CD14-positive monocyte (primary cell): ENCODE measurements at regions not wholly inside any gene's neighbourhood (a gene's known extent, or its start where the extent isn't known, plus 50 kb on each side); places are given as distances from the start of the nearest gene placed in this dataset.

Experiments used
- DNase-seq, 3 donors: peaks; one replicate each; pipeline ENCODE4 v3.0.0-alpha.2; 2011 to 2022
- H2AFZ ChIP-seq: 2 replicates; pipeline ENCODE4 v1.6.0; 2012; ENCODE audit warnings: mild to moderate bottlenecking, low read depth, low read length, inconsistent platforms; ENCODE audit not compliant: insufficient read depth, poor library complexity, severe bottlenecking
- H3K27ac ChIP-seq, 2 donors: 1 replicate in 1 of 2; 2 replicates in 1 of 2; pipeline ENCODE4 v1.5.1; 2012 to 2013; ENCODE audit warnings: low read length in 2 of 2, control low read depth in 1 of 2, inconsistent platforms in 1 of 2, low read depth in 1 of 2, mild to moderate bottlenecking in 1 of 2
- H3K27me3 ChIP-seq, 2 donors: one replicate each; pipeline versions ENCODE4 v1.6.0 to v1.6.1; 2011 to 2013; ENCODE audit warnings: low read length in 2 of 2; ENCODE audit not compliant: control insufficient read depth in 2 of 2, insufficient read depth in 2 of 2
- H3K36me3 ChIP-seq, 2 donors: replicated peaks in 1 of 2; 1 replicate in 1 of 2; 2 replicates in 1 of 2; pipeline versions ENCODE4 v1.5.1 to v1.6.1; 2012 to 2013; ENCODE audit warnings: low read length in 2 of 2, control low read depth in 1 of 2, inconsistent platforms in 1 of 2, mild to moderate bottlenecking in 1 of 2; ENCODE audit not compliant: insufficient read depth in 2 of 2, control insufficient read depth in 1 of 2
- H3K4me1 ChIP-seq, 2 donors: 1 replicate in 1 of 2; 2 replicates in 1 of 2; pipeline versions ENCODE4 v1.5.1 to v1.6.1; 2012 to 2013; ENCODE audit warnings: low read length in 2 of 2, control low read depth in 1 of 2, inconsistent platforms in 1 of 2, mild to moderate bottlenecking in 1 of 2, moderate library complexity in 1 of 2; ENCODE audit not compliant: insufficient read depth in 2 of 2, control insufficient read depth in 1 of 2
- H3K4me2 ChIP-seq: replicated peaks from 2 replicates; pipeline ENCODE3; 2012; ENCODE audit warnings: low read length, moderate library complexity, mild to moderate bottlenecking; ENCODE audit not compliant: poor library complexity, severe bottlenecking; ENCODE audit errors: extremely low read depth
- H3K4me3 ChIP-seq, 3 experiments: fragments of 200-600 bp in 1 of 3; sonication (generic) in 1 of 3; replicated peaks in 1 of 3; 1 replicate in 2 of 3; 2 replicates in 1 of 3; pipeline ENCODE4 v1.5.1; 2011 to 2013; ENCODE audit warnings: low read length in 3 of 3, mild to moderate bottlenecking in 3 of 3, control low read depth in 2 of 3, low read depth in 2 of 3, inconsistent platforms in 1 of 3, moderate library complexity in 1 of 3
- H3K79me2 ChIP-seq: 2 replicates; pipeline ENCODE4 v1.6.0; 2012; ENCODE audit warnings: mild to moderate bottlenecking, control low read depth, inconsistent platforms, low read length, moderate library complexity; ENCODE audit not compliant: insufficient read depth
- H3K9ac ChIP-seq: 2 replicates; pipeline ENCODE4 v1.6.0; 2017; ENCODE audit warnings: low read length, mild to moderate bottlenecking; ENCODE audit not compliant: insufficient read depth, poor library complexity, severe bottlenecking
- H3K9me3 ChIP-seq, 2 donors: replicated peaks in 1 of 2; 1 replicate in 1 of 2; 2 replicates in 1 of 2; pipeline versions ENCODE4 v1.5.1 to v1.6.1; 2012 to 2013; ENCODE audit warnings: low read length in 2 of 2, control low read depth in 1 of 2; ENCODE audit not compliant: control insufficient read depth in 1 of 2, insufficient read depth in 1 of 2
- H4K20me1 ChIP-seq: 2 replicates; pipeline ENCODE4 v1.6.0; 2012; ENCODE audit warnings: mild to moderate bottlenecking, low read length, control low read depth, moderate library complexity; ENCODE audit not compliant: insufficient read depth
- H3K27ac Mint-ChIP-seq, 7 donors: one replicate each; pipeline ENCODE4 v1.8.0; 2020; ENCODE audit warnings: mild to moderate bottlenecking in 7 of 7, mixed read lengths in 7 of 7, moderate library complexity in 6 of 7, inconsistent platforms in 2 of 7
- H3K27me3 Mint-ChIP-seq, 3 donors: one replicate each; pipeline ENCODE4 v1.8.0; 2021 to 2022; ENCODE audit warnings: low read depth in 3 of 3, mild to moderate bottlenecking in 3 of 3, mixed read lengths in 3 of 3, moderate library complexity in 3 of 3, inconsistent platforms in 1 of 3
- H3K36me3 Mint-ChIP-seq, 2 donors: one replicate each; pipeline ENCODE4 v1.8.0; 2020; ENCODE audit warnings: mixed read lengths in 2 of 2, inconsistent platforms in 1 of 2, mild to moderate bottlenecking in 1 of 2
- H3K4me1 Mint-ChIP-seq: one replicate; pipeline ENCODE4 v1.8.0; 2020; ENCODE audit warnings: mild to moderate bottlenecking, mixed read lengths
- H3K4me3 Mint-ChIP-seq, 2 donors: one replicate each; pipeline ENCODE4 v1.8.0; 2020; ENCODE audit warnings: mild to moderate bottlenecking in 2 of 2, mixed read lengths in 2 of 2, moderate library complexity in 1 of 2
- H3K9me3 Mint-ChIP-seq, 7 donors: one replicate each; pipeline ENCODE4 v1.8.0; 2020 to 2022; ENCODE audit warnings: mixed read lengths in 7 of 7, mild to moderate bottlenecking in 6 of 7, moderate library complexity in 6 of 7, inconsistent platforms in 2 of 7
- CTCF ChIP-seq: fragments of 200-600 bp; IDR thresholded peaks from one replicate; pipeline ENCODE4 v1.8.0; 2022; ENCODE audit warnings: antibody characterized with exemption, mild to moderate bottlenecking
- WGBS: methylation state at CpG from one replicate; pipeline ENCODE4 v1.1.5; 2013; ENCODE audit warnings: missing lambda C conversion rate; ENCODE audit not compliant: insufficient coverage; 5-methylcytosine and 5-hydroxymethylcytosine counted together
- intact Hi-C, 2 donors: fragments of 100-400 bp; cut with micrococcal nuclease; formaldehyde crosslinking; loops; one replicate each; pipeline versions ENCODE4 v1.15.0 to v1.15.1; 2023

GRCh38 chr5:25851301-25851700 is 1187.1 kb downstream of the CDH9 start:
- no peak overlapping the region for H3K4me2 ChIP-seq
- no peak for DNase-seq
- peaks cover 0 to 10% (median 3%) of the 10 kb centered on the region in 7 donors for H3K9me3 Mint-ChIP-seq
- H3K27me3 Mint-ChIP-seq = no peaks in the 10 kb centered on the region
- no peaks in the 10 kb centered on the region for H3K36me3 ChIP-seq
- no peaks in the 10 kb centered on the region for H3K4me1 Mint-ChIP-seq
- H3K4me1 ChIP-seq = no peaks in the 10 kb centered on the region
- no peaks in the 10 kb centered on the region for H3K27me3 ChIP-seq
- H3K36me3 Mint-ChIP-seq = no peaks in the 10 kb centered on the region
- peaks cover 4 to 10% of the 10 kb centered on the region in 2 donors for H3K9me3 ChIP-seq
- no peak overlapping the region for H3K9ac ChIP-seq
- no peaks in the 10 kb centered on the region for H4K20me1 ChIP-seq
- intact Hi-C loops = no loop called here
- H3K4me3 Mint-ChIP-seq = no peak overlapping the region
- no peak overlapping the region for H3K27ac Mint-ChIP-seq
- TF ChIP-seq CTCF = no peak
- no peak overlapping the region for H2AFZ ChIP-seq
- WGBS = 78% methylated on average over 7 of the region's 9 CpGs
- H3K79me2 ChIP-seq = no peaks in the 10 kb centered on the region
- no peak overlapping the region for H3K4me3 ChIP-seq
- no peak overlapping the region for H3K27ac ChIP-seq

DNA sequence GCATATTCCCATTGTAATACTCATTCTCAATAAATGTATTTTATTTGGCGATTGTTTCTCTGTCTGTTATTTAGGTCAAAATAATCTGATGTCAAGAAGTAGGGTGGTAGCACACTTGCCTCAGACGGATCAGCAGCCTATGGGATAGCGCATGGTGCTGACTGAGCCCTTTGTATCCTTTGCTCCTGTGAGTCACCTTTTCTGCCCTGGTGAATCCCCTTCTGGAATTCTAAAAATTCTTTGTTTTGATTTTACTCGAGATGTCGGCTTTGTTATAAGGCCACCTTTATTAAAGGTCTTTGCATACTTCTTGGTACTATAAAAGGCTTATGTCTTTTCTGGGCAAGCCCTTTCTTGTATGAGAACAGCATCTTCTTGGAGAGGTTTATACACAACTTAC is 1187.8 kb downstream of the CDH9 start:
- H3K27me3 Mint-ChIP-seq = no peaks in the 10 kb centered on the region
- no peak for DNase-seq
- no peaks in the 10 kb centered on the region for H3K4me1 Mint-ChIP-seq
- Histone ChIP-seq H3K4me1 (no peaks in the 10 kb centered on the region), H2AFZ (no peak overlapping the region), H3K4me2 (no peak overlapping the region), H3K36me3 (no peaks in the 10 kb centered on the region), H4K20me1 (no peaks in the 10 kb centered on the region), H3K79me2 (no peaks in the 10 kb centered on the region), H3K9me3 (peaks cover 4 to 10% of the 10 kb centered on the region in 2 donors), H3K9ac (no peak overlapping the region), H3K27me3 (no peaks in the 10 kb centered on the region), H3K4me3 (no peak overlapping the region), H3K27ac (no peak overlapping the region)
- H3K9me3 Mint-ChIP-seq = peaks cover 0 to 10% (median 3%) of the 10 kb centered on the region in 7 donors
- H3K4me3 Mint-ChIP-seq = no peak overlapping the region
- no peaks in the 10 kb centered on the region for H3K36me3 Mint-ChIP-seq
- intact Hi-C loops = no loop called here
- TF ChIP-seq CTCF = no peak
- H3K27ac Mint-ChIP-seq = no peak overlapping the region
- 100% methylated on average over 2 of the region's 5 CpGs for WGBS
